PC-3 (cell line): ENCODE measurements at regions not wholly inside any gene's neighbourhood (a gene's known extent, or its start where the extent isn't known, plus 50 kb on each side); places are given as distances from the start of the nearest gene placed in this dataset.
"Not testable (repeated sequence)": the region's sequence is repeated elsewhere in the genome, so short reads cannot be mapped to it uniquely, and the experiment has no call there.

Experiments
- CTCF ChIP-seq: fragments of 300-600 bp; sonication (generic); conservative IDR thresholded peaks from 2 replicates; pipeline ENCODE4 v1.5.1; 2017; ENCODE audit warnings: antibody characterized with exemption, low read depth, mild to moderate bottlenecking, low read length
- EZH2 ChIP-seq: fragments of 300-600 bp; sonication (generic); IDR thresholded peaks from one replicate; pipeline ENCODE4 v1.6.1; 2017; ENCODE audit warnings: antibody characterized with exemption, mild to moderate bottlenecking, low read length; ENCODE audit not compliant: unreplicated experiment

DNA sequence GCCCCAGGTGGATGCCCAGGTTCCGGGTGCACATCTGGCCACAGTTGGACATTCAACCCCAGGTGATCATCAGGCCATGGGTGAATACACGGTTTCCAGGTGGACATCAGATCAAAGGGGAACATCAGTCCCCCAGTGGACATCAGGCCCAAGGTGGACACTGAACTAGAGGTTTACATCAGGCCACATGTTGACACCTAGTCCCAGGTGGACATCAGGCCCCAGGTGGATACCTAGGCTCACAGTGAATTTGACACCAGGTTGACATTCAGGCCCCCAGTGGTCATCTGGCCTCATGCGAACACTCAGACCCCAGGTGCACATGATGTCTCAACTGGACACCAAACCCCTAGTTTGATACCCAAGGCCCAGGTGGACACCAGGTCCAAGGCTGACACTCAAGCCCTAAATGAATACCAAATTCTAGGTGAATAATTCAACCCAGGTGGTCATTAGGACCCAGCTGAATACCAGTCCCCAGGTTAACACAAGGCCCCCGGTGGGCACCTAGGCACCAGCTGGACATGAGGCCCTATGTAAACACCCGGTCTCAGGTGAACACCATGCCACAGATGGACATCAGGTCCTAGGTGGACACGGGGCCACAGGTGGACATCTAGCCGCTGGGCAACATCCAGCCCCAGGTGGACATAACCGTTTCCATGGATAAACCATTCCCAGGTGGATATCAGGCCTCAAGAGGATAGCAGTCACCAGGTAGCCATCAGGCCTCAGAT, 200.4 kb downstream of the POTEM start:
- TF ChIP-seq CTCF, EZH2: not testable (repeated sequence)
